NT2/D1 (cell line): ENCODE measurements at regions not wholly inside any gene's neighbourhood (a gene's known extent, or its start where the extent isn't known, plus 50 kb on each side); places are given as distances from the start of the nearest gene placed in this dataset.

Experiments
- SUZ12 ChIP-seq: IDR thresholded peaks from 2 replicates; pipeline ENCODE4 v1.6.1; 2011; ENCODE audit not compliant: insufficient read length, insufficient read depth; ENCODE audit errors: extremely low read depth
- YY1 ChIP-seq: IDR thresholded peaks from 2 replicates; pipeline ENCODE4 v1.6.1; 2011; ENCODE audit not compliant: insufficient read length, insufficient read depth
- ZNF274 ChIP-seq: IDR thresholded peaks from 2 replicates; pipeline ENCODE4 v1.6.1; 2011; ENCODE audit warnings: mild to moderate bottlenecking, low read depth, low read length

- no peak for TF ChIP-seq ZNF274
- no peak for TF ChIP-seq YY1
- TF ChIP-seq SUZ12, result no peak
Measured at GRCh38 chr13:42417626-42418025, 145.7 kb downstream of the AKAP11 start.
